Spleen (tissue), 11 donors: ENCODE measurements at regions not wholly inside any gene's neighbourhood (a gene's known extent, or its start where the extent isn't known, plus 50 kb on each side); places are given as distances from the start of the nearest gene placed in this dataset.

Experiments
- DNase-seq: peaks from one replicate; pipeline ENCODE4 v3.0.0-alpha.2; 2020
- H3K27ac ChIP-seq, 8 donors: fragments of 200-600 bp; sonication (generic) in 7 of 8; 1 replicate in 4 of 8; 2 replicates in 4 of 8; pipeline versions ENCODE4 v1.5.0 to v1.8.0; 2016 to 2021; ENCODE audit warnings: inconsistent platforms in 4 of 8, mild to moderate bottlenecking in 4 of 8, moderate library complexity in 1 of 8
- H3K27me3 ChIP-seq, 7 donors: fragments of 200-600 bp; sonication (generic) in 6 of 7; replicated peaks in 1 of 7; 1 replicate in 4 of 7; 2 replicates in 3 of 7; pipeline versions ENCODE4 v1.5.0 to v1.8.0; 2016 to 2021; ENCODE audit warnings: inconsistent platforms in 3 of 7, mild to moderate bottlenecking in 1 of 7
- H3K36me3 ChIP-seq, 6 donors: fragments of 200-600 bp; sonication (generic) in 5 of 6; 1 replicate in 4 of 6; 2 replicates in 2 of 6; pipeline versions ENCODE4 v1.5.0 to v1.8.0; 2016 to 2021; ENCODE audit warnings: inconsistent platforms in 2 of 6
- H3K4me1 ChIP-seq, 6 donors: fragments of 200-600 bp; sonication (generic) in 5 of 6; 1 replicate in 3 of 6; 2 replicates in 3 of 6; pipeline versions ENCODE4 v1.5.0 to v1.8.0; 2016 to 2021; ENCODE audit warnings: inconsistent platforms in 3 of 6
- H3K4me3 ChIP-seq, 8 donors: fragments of 200-600 bp; sonication (generic) in 7 of 8; 1 replicate in 4 of 8; 2 replicates in 4 of 8; pipeline versions ENCODE4 v1.5.0 to v1.8.0; 2016 to 2021; ENCODE audit warnings: inconsistent platforms in 4 of 8, mild to moderate bottlenecking in 4 of 8, moderate library complexity in 2 of 8
- H3K9me3 ChIP-seq, 8 donors: fragments of 200-600 bp; sonication (generic) in 7 of 8; 1 replicate in 4 of 8; 2 replicates in 4 of 8; pipeline versions ENCODE4 v1.5.0 to v1.8.0; 2016 to 2021; ENCODE audit warnings: inconsistent platforms in 4 of 8
- CTCF ChIP-seq, 11 experiments: fragments of 200-600 bp in 7 of 11; fragments of 450-650 bp in 4 of 11; sonication (generic) in 4 of 11; IDR thresholded peaks in 8 of 11; conservative IDR thresholded peaks in 3 of 11; 1 replicate in 7 of 11; 2 replicates in 4 of 11; pipeline versions ENCODE4 v1.4.0 to v1.8.0; 2016 to 2021; ENCODE audit warnings: antibody characterized with exemption in 11 of 11, inconsistent platforms in 4 of 11, mild to moderate bottlenecking in 1 of 11
- POLR2A ChIP-seq, 3 donors: fragments of 450-650 bp; IDR thresholded peaks; one replicate each; pipeline ENCODE4 v1.5.1; 2017; ENCODE audit warnings: antibody characterized with exemption in 3 of 3, mild to moderate bottlenecking in 1 of 3
- POLR2AphosphoS5 ChIP-seq, 3 donors: sonication (generic); formaldehyde crosslinking; IDR thresholded peaks; one replicate each; pipeline ENCODE4 v1.5.1; 2017; ENCODE audit warnings: antibody characterized with exemption in 3 of 3
- WGBS, 5 donors: extraction: QIAGEN DNeasy Blood & Tissue Kit in 3 of 5; methylation state at CpG; one replicate each; pipeline versions ENCODE4 v1.1.5 to v1.1.7; 2013 to 2018; 5-methylcytosine and 5-hydroxymethylcytosine counted together
- intact Hi-C: fragments of 100-400 bp; cut with DNase I; formaldehyde crosslinking; loops from one replicate; pipeline ENCODE4 v1.15.0; 2023; ENCODE audit warnings: low total_unique reads
- donor health status: healthy with polysubstance abuse.
- donor health status: DM: no; HTN: no; CAD: no; lungs with moderate emphysema.
- donor health status: DM: no; HTN: no; CAD: no.
- donor health status: Bipolar disorder and iron deficiency.
- donor health status: healthy.
- donor health status: DM: no; HTN: no; CAD: no.
- donor health status: DM: yes; HTN: yes; CAD: no.

GRCh38 chr9:134560206-134560605, 81.4 kb upstream of the COL5A1 start:
- no peak for DNase-seq
- peaks cover 0 to 9% (median 0%) of the 10 kb centered on the region in 8 donors for H3K9me3 ChIP-seq
- peaks cover 0 to 10% (median 0%) of the 10 kb centered on the region in 6 donors for H3K4me1 ChIP-seq
- 53 to 68% (median 63%) methylated on average over 5 of the region's 5 CpGs for WGBS, 5 donors
- H3K27me3 ChIP-seq, result peaks cover 0 to 11% (median 0%) of the 10 kb centered on the region in 7 donors
- peak overlapping the region in 1 of 8 donors; percentile 38 for H3K27ac ChIP-seq
- no peak overlapping the region for H3K4me3 ChIP-seq
- H3K36me3 ChIP-seq, result no peaks in the 10 kb centered on the region
- no peak for TF ChIP-seq POLR2AphosphoS5 (IDR thresholded peaks at IDR 0.05)
- TF ChIP-seq CTCF (IDR thresholded peaks at IDR 0.05 in 8 of 11, conservative IDR thresholded peaks at IDR 0.05 in 3 of 11), result no peak
- TF ChIP-seq POLR2A (IDR thresholded peaks at IDR 0.05), result no peak
- intact Hi-C loops, result no loop called here

GRCh38 chr9:134560654-134561053, 80.9 kb upstream of the COL5A1 start:
- WGBS, 5 donors, result 39 to 53% (median 47%) methylated on average over 10 of the region's 10 CpGs
- TF ChIP-seq CTCF (IDR thresholded peaks at IDR 0.05 in 8 of 11, conservative IDR thresholded peaks at IDR 0.05 in 3 of 11) (no peak), POLR2AphosphoS5 (IDR thresholded peaks at IDR 0.05) (peak; percentile 9 to 72 (median 34))
- DNase-seq, result no peak

GRCh38 chr9:134561427-134562145, 80.0 kb upstream of the COL5A1 start:
- intact Hi-C loops, result no loop called here
- 81 to 92% (median 92%) methylated on average over 12 of the region's 12 CpGs for WGBS, 5 donors
- H3K9me3 ChIP-seq, result peaks cover 0 to 22% (median 9%) of the 10 kb centered on the region in 8 donors
- no peaks in the 10 kb centered on the region for H3K36me3 ChIP-seq
- no peak for DNase-seq
- H3K27ac ChIP-seq, result no peak overlapping the region
- peaks cover 0 to 10% (median 0%) of the 10 kb centered on the region in 6 donors for H3K4me1 ChIP-seq
- peaks cover 0 to 11% (median 0%) of the 10 kb centered on the region in 7 donors for H3K27me3 ChIP-seq
- H3K4me3 ChIP-seq, result no peak overlapping the region
- no peak for TF ChIP-seq POLR2A (IDR thresholded peaks at IDR 0.05)
- no peak for TF ChIP-seq POLR2AphosphoS5 (IDR thresholded peaks at IDR 0.05)
- no peak for TF ChIP-seq CTCF (IDR thresholded peaks at IDR 0.05 in 8 of 11, conservative IDR thresholded peaks at IDR 0.05 in 3 of 11)

More at GRCh38 chr9:134560654-134561053, 80.9 kb upstream of the COL5A1 start:
- Histone ChIP-seq H3K27ac (peak overlapping the region in 1 of 8 donors; percentile 38), H3K4me1 (peaks cover 0 to 10% (median 0%) of the 10 kb centered on the region in 6 donors), H3K27me3 (peaks cover 0 to 11% (median 0%) of the 10 kb centered on the region in 7 donors), H3K4me3 (no peak overlapping the region), H3K36me3 (no peaks in the 10 kb centered on the region), H3K9me3 (peaks cover 0 to 13% (median 2%) of the 10 kb centered on the region in 8 donors)
- intact Hi-C loops, result no loop called here

- no peaks in the 10 kb centered on the region for H3K36me3 ChIP-seq
- peaks cover 0 to 30% (median 16%) of the 10 kb centered on the region in 8 donors for H3K9me3 ChIP-seq
- 83 to 96% (median 93%) methylated on average over 5 of the region's 5 CpGs for WGBS, 5 donors
- intact Hi-C loops, result no loop called here
- H3K4me1 ChIP-seq, result peaks cover 0 to 10% (median 0%) of the 10 kb centered on the region in 6 donors
- TF ChIP-seq POLR2A (IDR thresholded peaks at IDR 0.05) (no peak), POLR2AphosphoS5 (IDR thresholded peaks at IDR 0.05) (no peak), CTCF (IDR thresholded peaks at IDR 0.05 in 8 of 11, conservative IDR thresholded peaks at IDR 0.05 in 3 of 11) (no peak)
- H3K27me3 ChIP-seq, result peaks cover 0 to 11% (median 0%) of the 10 kb centered on the region in 7 donors
- DNase-seq, result no peak
- no peak overlapping the region for H3K4me3 ChIP-seq
- no peak overlapping the region for H3K27ac ChIP-seq
Observed at GRCh38 chr9:134562146-134562849, 79.3 kb upstream of the COL5A1 start.
